IPS-18a (cell line): ENCODE measurements at regions not wholly inside any gene's neighbourhood (a gene's known extent, or its start where the extent isn't known, plus 50 kb on each side); places are given as distances from the start of the nearest gene placed in this dataset.
"Not testable (repeated sequence)": the region's sequence is repeated elsewhere in the genome, so short reads cannot be mapped to it uniquely, and the experiment has no call there.

ENCODE experiments used
- H3K27ac ChIP-seq: one replicate; pipeline ENCODE4 v1.5.1; 2013; ENCODE audit warnings: low read length
- H3K27me3 ChIP-seq: one replicate; pipeline ENCODE4 v1.6.1; 2013; ENCODE audit warnings: mild to moderate bottlenecking, low read length; ENCODE audit not compliant: control insufficient read depth, insufficient read depth
- H3K36me3 ChIP-seq: one replicate; pipeline ENCODE4 v1.6.1; 2013; ENCODE audit warnings: low read depth, low read length; ENCODE audit not compliant: control insufficient read depth
- H3K4me1 ChIP-seq: one replicate; pipeline ENCODE4 v1.6.1; 2013; ENCODE audit warnings: low read depth, low read length; ENCODE audit not compliant: control insufficient read depth
- H3K4me3 ChIP-seq: one replicate; pipeline ENCODE4 v1.5.1; 2013; ENCODE audit warnings: low read length
- H3K9ac ChIP-seq: one replicate; pipeline ENCODE4 v1.6.1; 2013; ENCODE audit warnings: mild to moderate bottlenecking, low read length, moderate library complexity
- H3K9me3 ChIP-seq: one replicate; pipeline ENCODE4 v1.6.1; 2013; ENCODE audit warnings: low read depth, low read length; ENCODE audit not compliant: control insufficient read depth

- H3K36me3 ChIP-seq, H3K27ac ChIP-seq, H3K9me3 ChIP-seq, H3K9ac ChIP-seq, H3K4me3 ChIP-seq, H3K27me3 ChIP-seq, H3K4me1 ChIP-seq: not testable (repeated sequence)
These were observed 1667.9 kb downstream of the RPIA start for GRCh38 chr2:90359344-90359743.

- H3K36me3 ChIP-seq, H3K27me3 ChIP-seq, H3K27ac ChIP-seq, H3K9ac ChIP-seq, H3K9me3 ChIP-seq, H3K4me1 ChIP-seq, H3K4me3 ChIP-seq: not testable (repeated sequence)
These were observed 1668.6 kb downstream of the RPIA start for GRCh38 chr2:90359887-90360730.

- H3K27ac ChIP-seq, H3K36me3 ChIP-seq, H3K4me1 ChIP-seq, H3K27me3 ChIP-seq, H3K9ac ChIP-seq, H3K4me3 ChIP-seq, H3K9me3 ChIP-seq: not testable (repeated sequence)
These were observed 1669.2 kb downstream of the RPIA start for GRCh38 chr2:90360731-90361035.
